DOHH2 (cell line): ENCODE measurements at regions not wholly inside any gene's neighbourhood (a gene's known extent, or its start where the extent isn't known, plus 50 kb on each side); places are given as distances from the start of the nearest gene placed in this dataset.

Experiments used
- H3F3A ChIP-seq: fragments of 200-600 bp; sonication (generic), shearing (Covaris generic); 2 replicates; pipeline ENCODE4 v1.6.0; 2016; ENCODE audit warnings: antibody characterized with exemption, mild to moderate bottlenecking; ENCODE audit not compliant: control insufficient read depth, insufficient read depth
- H3K27ac ChIP-seq: fragments of 200-600 bp; sonication (generic); 2 replicates; pipeline ENCODE4 v1.5.1; 2014; ENCODE audit warnings: low read depth, mild to moderate bottlenecking, low read length, moderate library complexity
- H3K27me3 ChIP-seq: fragments of 200-600 bp; sonication (generic); 2 replicates; pipeline ENCODE4 v1.6.1; 2014; ENCODE audit warnings: mild to moderate bottlenecking, low read length, mixed read lengths; ENCODE audit not compliant: control insufficient read depth
- H3K36me3 ChIP-seq: fragments of 200-600 bp; sonication (generic); 2 replicates; pipeline ENCODE4 v1.6.1; 2014; ENCODE audit warnings: mild to moderate bottlenecking, low read length, moderate library complexity, mixed read lengths; ENCODE audit not compliant: control insufficient read depth
- H3K4me1 ChIP-seq: fragments of 200-600 bp; sonication (generic); 2 replicates; pipeline ENCODE4 v1.6.1; 2014; ENCODE audit warnings: mild to moderate bottlenecking, low read length, mixed read lengths; ENCODE audit not compliant: control insufficient read depth
- H3K4me2 ChIP-seq: fragments of 200-600 bp; sonication (generic); 2 replicates; pipeline ENCODE4 v1.6.0; 2014; ENCODE audit warnings: mild to moderate bottlenecking, low read length, moderate library complexity
- H3K4me3 ChIP-seq: fragments of 200-600 bp; sonication (generic); 2 replicates; pipeline ENCODE4 v1.5.1; 2014; ENCODE audit warnings: mild to moderate bottlenecking, low read length, mixed read lengths
- H3K79me2 ChIP-seq: fragments of 200-600 bp; sonication (generic); 2 replicates; pipeline ENCODE4 v1.6.1; 2014; ENCODE audit warnings: mild to moderate bottlenecking, low read length, mixed read lengths; ENCODE audit not compliant: control insufficient read depth
- H3K9me2 ChIP-seq: fragments of 200-600 bp; sonication (generic); replicated peaks from 2 replicates; pipeline ENCODE4 v1.6.1; 2014; ENCODE audit warnings: mild to moderate bottlenecking, low read length, mixed read lengths; ENCODE audit not compliant: control insufficient read depth
- H3K9me3 ChIP-seq: fragments of 200-600 bp; sonication (generic); 2 replicates; pipeline ENCODE4 v1.6.1; 2014; ENCODE audit warnings: antibody characterized with exemption, low read length, mixed read lengths; ENCODE audit not compliant: control insufficient read depth, insufficient read depth
- H4K20me1 ChIP-seq: fragments of 200-600 bp; sonication (generic); 2 replicates; pipeline ENCODE4 v1.6.0; 2014; ENCODE audit warnings: low read depth, mild to moderate bottlenecking, antibody characterized with exemption, low read length, moderate library complexity; ENCODE audit not compliant: control insufficient read depth, insufficient read depth
- CTCF ChIP-seq: fragments of 200-600 bp; sonication (generic); IDR thresholded peaks from one replicate; pipeline ENCODE4 v1.5.1; 2014; ENCODE audit warnings: antibody characterized with exemption, mild to moderate bottlenecking, low read depth, low read length; ENCODE audit not compliant: poor library complexity, severe bottlenecking
- EZH2phosphoT487 ChIP-seq: fragments of 200-600 bp; sonication (generic); IDR thresholded peaks from 2 replicates; pipeline ENCODE4 v1.6.1; 2017; ENCODE audit warnings: borderline replicate concordance, mild to moderate bottlenecking, antibody characterized with exemption, low read length, moderate library complexity, mixed read lengths

- no peaks in the 10 kb centered on the region; the same call in 1 of the 2 replicates for H3K9me3 ChIP-seq
- no peaks in the 10 kb centered on the region for H3K9me2 ChIP-seq
- no peak overlapping the region for H3K27ac ChIP-seq
- no peak overlapping the region for H3K4me2 ChIP-seq
- no peaks in the 10 kb centered on the region for H3K4me1 ChIP-seq
- H3K4me3 ChIP-seq, result no peak overlapping the region
- H3K36me3 ChIP-seq, result no peaks in the 10 kb centered on the region
- H4K20me1 ChIP-seq, result no peaks in the 10 kb centered on the region
- H3K79me2 ChIP-seq, result no peaks in the 10 kb centered on the region
- H3F3A ChIP-seq, result no peaks in the 10 kb centered on the region
- no peaks in the 10 kb centered on the region for H3K27me3 ChIP-seq
- no peak for TF ChIP-seq CTCF
- no peak for TF ChIP-seq EZH2phosphoT487
Measured at GRCh38 chr17:10927712-10928111, 89.8 kb upstream of the PIRT start.

- Histone ChIP-seq H3K27ac (no peak overlapping the region), H3K79me2 (no peaks in the 10 kb centered on the region), H3K4me2 (no peak overlapping the region), H3K4me3 (no peak overlapping the region), H4K20me1 (no peaks in the 10 kb centered on the region), H3K9me3 (no peaks in the 10 kb centered on the region), H3K4me1 (no peaks in the 10 kb centered on the region), H3K27me3 (no peaks in the 10 kb centered on the region), H3K36me3 (no peaks in the 10 kb centered on the region), H3K9me2 (no peaks in the 10 kb centered on the region), H3F3A (no peaks in the 10 kb centered on the region)
- TF ChIP-seq EZH2phosphoT487, result no peak
- no peak for TF ChIP-seq CTCF
Measured at GRCh38 chr17:10920558-10921108, 82.7 kb upstream of the PIRT start.

GRCh38 chr17:10907370-10907769 lies 69.5 kb upstream of the PIRT start:
- no peaks in the 10 kb centered on the region for H3K36me3 ChIP-seq
- H3K27ac ChIP-seq, result no peak overlapping the region
- no peaks in the 10 kb centered on the region for H4K20me1 ChIP-seq
- TF ChIP-seq EZH2phosphoT487 (no peak), CTCF (no peak)
- H3K27me3 ChIP-seq, result no peaks in the 10 kb centered on the region
- H3K4me3 ChIP-seq, result no peak overlapping the region
- H3F3A ChIP-seq, result no peaks in the 10 kb centered on the region
- no peaks in the 10 kb centered on the region for H3K79me2 ChIP-seq
- no peaks in the 10 kb centered on the region for H3K4me1 ChIP-seq
- H3K9me2 ChIP-seq, result no peaks in the 10 kb centered on the region
- H3K4me2 ChIP-seq, result no peak overlapping the region
- 0 out of 2 replicates have a peak, but pooled peaks cover 3% of the 10 kb centered on the region for H3K9me3 ChIP-seq

- H3K36me3 ChIP-seq, result no peaks in the 10 kb centered on the region
- H3K4me3 ChIP-seq, result no peak overlapping the region
- no peaks in the 10 kb centered on the region for H3F3A ChIP-seq
- H3K9me3 ChIP-seq, result no peaks in the 10 kb centered on the region
- H3K27me3 ChIP-seq, result no peaks in the 10 kb centered on the region
- no peak overlapping the region for H3K4me2 ChIP-seq
- H3K79me2 ChIP-seq, result no peaks in the 10 kb centered on the region
- no peaks in the 10 kb centered on the region for H3K9me2 ChIP-seq
- H3K4me1 ChIP-seq, result no peaks in the 10 kb centered on the region
- TF ChIP-seq EZH2phosphoT487, result no peak
- TF ChIP-seq CTCF, result no peak
- H3K27ac ChIP-seq, result no peak overlapping the region
- H4K20me1 ChIP-seq, result no peaks in the 10 kb centered on the region
Measured at GRCh38 chr17:10899281-10899680, 61.4 kb upstream of the PIRT start.
